Mesenteric fat pad (tissue), 1 donor: ENCODE measurements at regions not wholly inside any gene's neighbourhood (a gene's known extent, or its start where the extent isn't known, plus 50 kb on each side); places are given as distances from the start of the nearest gene placed in this dataset.
"Not testable (repeated sequence)": the region's sequence is repeated elsewhere in the genome, so short reads cannot be mapped to it uniquely, and the experiment has no call there.

ENCODE experiments used
- DNase-seq: peaks from one replicate; pipeline ENCODE4 v3.0.0-alpha.2; 2020; ENCODE audit warnings: low spot score
- donor health status: DM: yes; HTN: yes; CAD: no.

DNA sequence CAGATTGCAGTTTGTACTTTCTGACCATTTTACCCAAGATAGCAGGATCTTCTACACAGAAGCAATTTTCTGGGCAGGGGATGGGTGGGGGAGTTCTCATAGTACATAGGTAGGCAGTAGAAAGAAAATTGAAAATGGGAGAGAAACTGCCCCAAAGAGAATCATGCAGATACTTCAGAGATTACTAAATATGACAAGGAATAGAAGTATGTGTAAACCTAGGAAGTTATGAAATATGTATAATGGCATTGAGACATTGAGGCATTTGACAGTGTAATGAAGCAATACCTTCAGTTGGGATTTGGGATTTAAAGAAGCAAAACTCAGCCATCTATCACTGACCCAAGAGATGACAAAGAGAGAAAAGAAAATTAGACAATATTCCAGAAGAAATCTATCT lies 233.0 kb downstream of the PTN start:
- no peak for DNase-seq

DNA sequence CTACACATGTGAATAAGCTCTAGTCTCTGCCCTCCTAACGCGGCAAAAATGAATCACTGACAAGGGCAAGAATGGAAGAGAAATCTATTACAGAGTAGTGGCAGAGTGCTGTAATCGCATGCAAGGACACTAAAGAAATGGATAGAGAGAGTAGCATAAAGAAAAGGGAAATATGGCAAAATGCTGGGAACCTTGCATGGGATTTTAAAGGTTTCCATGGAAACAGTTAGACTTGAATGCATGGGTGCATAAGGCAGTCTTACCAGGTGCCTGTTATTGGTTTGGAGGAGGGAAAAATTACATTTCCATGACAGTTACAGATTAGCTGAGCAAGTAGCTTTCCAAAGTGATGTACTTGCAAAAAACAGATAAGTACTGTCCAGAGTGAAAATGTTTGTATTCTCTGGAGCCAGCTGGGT lies 233.4 kb downstream of the PTN start:
- no peak for DNase-seq

DNA sequence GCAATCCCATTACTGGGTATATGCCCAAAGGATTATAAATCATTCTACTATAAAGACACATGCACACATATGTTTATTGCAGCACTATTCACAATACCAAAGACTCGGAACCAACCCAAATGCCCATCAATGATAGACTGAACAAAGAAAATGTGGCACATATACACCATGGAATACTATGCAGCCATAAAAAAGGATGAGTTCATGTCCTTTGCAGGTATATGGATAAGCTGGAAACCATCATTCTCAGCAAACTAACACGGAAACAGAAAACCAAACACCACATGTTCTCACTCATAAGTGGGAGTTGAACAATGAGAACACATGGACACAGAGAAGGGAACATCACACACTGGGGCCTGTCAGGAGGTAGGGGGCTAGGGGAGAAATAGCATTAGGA lies 235.7 kb downstream of the PTN start:
- not testable (repeated sequence) for DNase-seq

DNA sequence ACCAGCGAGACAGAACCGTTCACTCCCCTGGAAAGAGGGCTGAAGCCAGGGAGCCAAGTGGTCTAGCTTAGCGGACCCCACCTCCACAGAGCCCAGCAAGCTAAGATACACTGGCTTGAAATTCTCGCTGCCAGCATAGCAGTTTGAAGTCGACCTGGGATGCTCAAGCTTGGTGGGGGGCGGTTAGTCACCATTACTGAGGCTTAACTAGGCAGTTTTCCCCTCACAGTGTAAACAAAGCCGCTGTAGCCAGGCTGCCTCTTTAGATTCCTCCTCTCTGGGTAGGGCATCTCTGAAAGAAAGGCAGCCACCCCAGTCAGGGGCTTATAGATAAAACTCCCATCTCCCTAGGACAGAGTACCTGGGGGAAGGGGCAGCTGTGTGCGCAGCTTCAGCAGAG lies 235.1 kb downstream of the CHRM2 start:
- DNase-seq = not testable (repeated sequence)

DNA sequence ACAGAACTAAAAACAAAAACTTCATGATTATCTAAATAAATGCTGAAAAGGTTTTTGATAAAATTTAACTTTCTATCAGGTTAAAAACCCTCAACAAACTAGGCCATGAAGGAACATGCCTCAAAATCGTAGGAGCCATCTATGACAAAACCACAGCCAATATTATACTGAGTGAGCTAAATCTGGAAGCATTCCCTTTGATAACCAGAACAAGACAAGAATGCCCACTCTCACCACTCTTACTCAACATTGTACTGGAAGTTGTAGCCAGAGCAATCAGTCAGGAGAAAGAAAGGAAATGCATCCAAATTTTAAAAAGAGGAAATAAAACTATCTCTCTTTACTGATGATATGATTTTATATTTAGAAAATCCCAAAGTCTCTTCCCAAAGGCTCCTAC lies 228.7 kb downstream of the CHRM2 start:
- DNase-seq = no peak

DNA sequence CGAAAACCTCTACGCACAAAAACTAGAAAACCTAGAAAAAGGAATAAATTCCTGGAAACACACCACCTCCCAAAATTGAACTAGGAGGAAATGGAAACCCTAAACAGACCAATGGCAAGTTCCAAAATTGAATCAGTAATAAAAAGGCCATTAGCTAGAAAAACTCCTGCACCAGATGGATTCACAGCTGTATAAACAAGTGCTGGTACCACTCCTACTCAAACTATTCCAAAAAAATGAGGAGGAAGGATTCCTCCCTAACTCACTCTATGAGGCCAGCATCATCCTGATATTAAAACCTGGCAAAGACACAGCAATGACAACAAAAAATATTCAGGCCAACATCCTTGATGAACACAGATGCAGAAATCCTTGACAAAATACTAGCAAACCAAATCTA lies 228.2 kb downstream of the CHRM2 start:
- no peak for DNase-seq

DNA sequence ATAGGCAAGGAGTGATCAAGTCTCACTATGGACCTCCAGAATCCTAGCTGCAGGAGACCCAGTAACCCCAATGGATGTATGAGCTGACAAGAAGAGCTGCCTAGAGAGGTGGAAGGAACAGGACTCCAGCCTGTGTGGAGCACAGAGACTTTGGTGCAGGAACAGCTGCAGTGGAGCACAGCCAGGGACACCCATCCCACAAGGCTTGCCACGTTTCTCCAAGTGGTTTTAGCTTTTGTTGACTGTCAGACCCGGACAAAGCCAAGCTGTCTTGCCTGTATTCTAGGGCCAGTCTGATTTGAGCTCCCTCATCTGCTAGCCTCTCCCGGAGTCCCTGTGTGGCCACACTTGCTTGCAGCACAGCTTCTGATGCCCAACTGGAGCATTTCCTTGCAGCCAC lies 224.7 kb downstream of the CHRM2 start:
- DNase-seq = no peak

DNA sequence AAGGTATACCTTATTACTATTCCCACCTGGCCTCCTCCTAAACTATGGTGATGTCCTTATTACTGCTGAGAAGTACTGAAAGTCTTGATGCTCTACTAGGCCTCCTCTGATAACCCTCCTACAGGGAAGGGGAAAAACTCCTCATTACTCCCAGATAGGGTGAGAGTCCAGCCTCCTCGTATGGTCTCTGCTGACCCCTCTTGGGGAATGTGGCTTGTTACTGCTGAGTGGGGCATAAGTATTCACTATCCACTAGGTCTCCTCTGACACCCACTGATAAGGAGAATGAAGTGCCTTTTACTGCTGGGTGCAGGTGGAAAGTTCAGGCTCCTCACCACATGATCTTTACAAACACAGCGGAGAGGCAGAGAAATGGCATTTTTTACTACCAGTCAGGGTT lies 222.9 kb downstream of the CHRM2 start:
- DNase-seq = no peak

DNA sequence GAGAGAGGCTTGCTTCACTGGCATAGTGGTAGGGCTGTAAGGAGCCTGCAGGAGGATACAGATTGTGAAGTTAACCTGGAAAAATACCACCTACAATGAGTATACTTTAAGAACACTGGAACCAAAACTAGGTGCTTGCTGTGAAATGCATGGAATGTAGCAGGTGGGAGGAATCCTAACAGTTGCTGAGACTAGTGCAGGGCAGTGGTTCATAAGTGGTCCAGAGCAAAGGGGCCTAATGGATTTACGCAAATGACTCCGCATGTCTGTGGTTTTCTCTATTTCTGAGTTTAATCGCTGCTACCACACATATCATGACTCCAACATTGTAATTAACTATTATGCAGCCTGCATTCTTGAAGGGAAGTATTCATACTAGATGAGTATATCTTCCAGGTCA lies 218.4 kb downstream of the CHRM2 start:
- DNase-seq = no peak

DNA sequence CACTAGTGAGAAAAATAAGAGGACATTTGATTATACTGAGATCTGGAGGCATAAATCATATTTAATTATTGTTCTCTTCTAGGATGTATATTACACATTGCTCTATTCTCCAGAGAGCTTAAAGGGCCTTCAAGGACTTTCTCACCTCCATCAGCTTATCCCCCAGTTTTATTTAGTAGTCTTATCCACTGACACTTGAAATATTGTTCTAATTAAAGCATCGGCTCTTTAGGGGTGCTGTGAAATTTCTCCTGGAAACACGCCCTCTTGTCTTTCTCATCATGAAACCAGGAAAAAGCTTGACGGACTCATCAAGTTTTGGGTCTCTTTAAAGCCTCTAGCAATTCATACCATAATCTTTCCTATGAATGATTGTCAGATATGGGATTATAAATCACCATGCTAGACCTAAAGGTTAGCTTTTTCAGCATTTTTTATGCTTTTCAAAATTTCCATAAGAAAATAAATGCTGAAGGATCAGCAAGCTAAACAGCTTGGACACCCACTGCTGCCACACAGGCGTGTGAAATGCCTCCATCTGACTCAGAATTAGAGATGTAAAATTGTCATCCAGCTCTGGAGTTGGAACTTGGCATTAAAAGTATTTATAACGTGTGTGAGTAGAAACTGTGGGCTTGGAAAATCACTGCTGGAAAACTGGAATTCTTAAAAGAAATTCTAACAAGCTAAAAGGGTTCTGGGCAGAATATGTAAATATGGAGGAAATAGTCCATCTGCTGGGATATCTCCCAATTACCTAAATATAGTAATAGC lies 216.3 kb downstream of the CHRM2 start:
- DNase-seq = no peak

DNA sequence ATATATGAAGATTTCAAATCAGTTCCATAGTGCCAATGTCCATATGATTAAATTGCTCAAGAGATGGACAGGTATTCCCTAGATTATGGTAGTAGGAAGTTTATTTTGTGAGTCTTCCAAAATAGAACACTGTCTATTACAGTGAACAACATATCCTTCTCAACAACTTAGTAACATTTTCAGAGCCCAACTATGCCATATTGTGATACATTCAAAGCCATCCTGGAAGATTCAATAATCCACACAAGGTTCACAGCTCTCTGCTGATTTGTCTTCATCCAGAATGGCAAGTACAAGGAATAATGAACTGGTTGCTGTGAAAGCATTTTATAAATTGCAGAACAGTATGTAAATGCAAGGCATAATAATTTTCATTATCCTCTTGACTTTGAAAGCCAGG lies 213.9 kb downstream of the CHRM2 start:
- no peak for DNase-seq

DNA sequence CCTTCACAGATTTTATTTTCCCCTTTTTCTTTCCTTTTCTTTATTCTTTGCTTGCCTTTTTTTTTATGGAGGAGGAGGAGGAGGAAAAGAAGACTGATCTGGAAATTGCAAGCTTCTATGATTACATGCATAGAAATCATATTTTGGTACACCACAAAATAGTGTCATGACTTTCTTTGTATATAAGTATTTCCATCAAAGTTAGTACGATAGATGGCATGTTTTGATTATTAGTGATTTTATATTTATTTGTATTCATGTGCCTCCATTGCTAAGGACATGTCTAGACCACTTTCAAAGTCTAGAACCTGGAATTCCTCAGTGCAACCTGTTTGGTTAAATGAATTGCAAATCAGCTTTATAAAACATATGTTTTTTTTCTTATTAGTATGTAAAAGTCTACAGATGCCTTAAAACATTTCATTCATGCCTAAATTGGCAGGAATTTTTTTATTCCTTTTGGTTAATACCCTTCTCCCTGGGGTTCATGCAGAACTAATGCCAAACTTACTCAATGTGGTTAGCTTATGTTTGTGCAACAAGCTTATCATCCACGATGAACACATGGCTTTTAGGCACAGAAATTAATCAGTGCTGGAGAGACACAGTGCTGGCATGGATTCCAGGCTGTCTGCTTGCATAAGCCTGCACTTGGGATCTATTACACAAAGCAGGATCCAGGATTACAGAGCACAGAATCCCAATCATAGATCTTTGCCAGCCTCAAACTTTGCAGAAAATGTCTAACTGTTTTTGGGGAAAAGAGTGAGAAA lies 213.1 kb downstream of the CHRM2 start:
- DNase-seq = no peak

DNA sequence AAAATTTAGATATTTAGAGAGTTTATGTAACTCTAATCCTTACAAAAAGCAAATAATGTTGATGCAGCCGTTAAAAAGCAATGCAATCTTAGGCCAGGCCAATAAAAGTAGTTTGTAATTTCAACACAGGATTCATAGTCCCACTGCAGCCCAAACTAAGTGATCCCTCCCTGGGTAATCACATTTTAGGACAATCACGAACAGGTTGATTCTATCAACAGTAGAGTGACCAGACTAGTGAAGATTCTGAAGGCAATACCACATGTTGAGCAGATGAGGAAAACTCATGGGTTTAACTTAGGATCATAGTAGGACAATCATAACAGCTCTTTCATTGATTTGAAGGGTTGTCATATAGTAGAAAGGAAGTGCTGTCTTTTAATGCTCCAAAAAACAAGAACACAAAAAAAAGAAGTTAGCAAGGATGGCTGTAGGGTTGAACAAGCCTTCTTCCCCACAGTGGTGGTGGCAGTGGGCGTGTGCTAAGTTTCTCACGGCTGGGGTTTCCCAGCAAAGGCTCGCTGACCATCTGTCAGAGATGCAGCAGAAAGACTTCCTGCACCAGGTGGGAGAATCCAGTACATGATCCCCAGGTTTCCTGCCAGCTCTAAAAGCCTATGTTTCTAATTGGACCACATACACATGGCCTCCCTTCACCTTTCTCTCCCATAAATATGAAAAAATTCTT lies 212.2 kb downstream of the CHRM2 start:
- DNase-seq = no peak

DNA sequence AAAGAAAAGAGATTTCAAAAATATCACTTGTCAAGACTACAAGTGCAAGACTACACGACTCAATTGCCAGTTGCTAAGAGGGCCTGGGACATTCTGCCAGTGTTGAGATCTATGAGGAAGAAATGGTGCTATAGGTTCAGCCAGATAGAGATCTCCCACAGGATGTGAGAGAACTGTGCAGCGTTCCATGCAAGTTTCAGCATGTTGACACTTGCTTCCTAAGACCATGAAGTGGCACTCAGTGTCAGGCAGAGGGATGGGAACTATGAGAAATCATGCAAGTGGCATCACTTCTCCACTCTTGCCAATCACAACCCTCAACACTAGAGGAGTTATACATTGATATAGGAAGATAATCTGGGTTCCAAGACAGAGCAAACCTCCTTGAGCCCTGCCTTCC lies 210.3 kb downstream of the CHRM2 start:
- DNase-seq = no peak

DNA sequence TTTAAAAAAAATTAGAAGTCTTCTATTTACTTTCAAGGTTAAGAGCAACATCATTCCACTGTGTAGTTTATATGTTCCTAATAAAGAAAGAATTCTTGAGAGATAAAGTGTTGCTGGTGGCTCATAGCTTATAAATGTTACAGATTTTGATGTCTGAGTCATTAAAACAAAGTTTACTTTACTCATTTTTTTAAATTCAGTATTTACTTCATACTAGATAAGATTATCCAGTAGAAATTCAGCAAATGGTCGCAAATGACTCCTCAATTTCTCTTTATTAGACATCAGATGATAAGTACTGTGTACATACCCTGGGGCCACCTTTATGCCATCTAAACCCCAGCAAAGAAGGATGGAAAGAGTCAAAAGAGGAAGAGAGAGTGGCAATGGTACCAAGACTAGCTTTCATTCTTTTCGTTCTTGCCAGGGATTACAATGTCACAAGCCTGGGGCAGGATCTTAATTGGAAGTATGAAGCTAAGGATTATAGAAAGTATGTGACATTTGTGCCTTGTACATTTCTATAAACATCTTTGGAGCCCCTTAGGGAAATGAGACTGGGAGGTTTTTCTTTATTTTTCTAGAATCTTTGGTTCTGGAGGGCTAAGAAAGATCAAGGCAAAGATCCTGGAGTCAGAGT lies 206.1 kb downstream of the CHRM2 start:
- DNase-seq = no peak

DNA sequence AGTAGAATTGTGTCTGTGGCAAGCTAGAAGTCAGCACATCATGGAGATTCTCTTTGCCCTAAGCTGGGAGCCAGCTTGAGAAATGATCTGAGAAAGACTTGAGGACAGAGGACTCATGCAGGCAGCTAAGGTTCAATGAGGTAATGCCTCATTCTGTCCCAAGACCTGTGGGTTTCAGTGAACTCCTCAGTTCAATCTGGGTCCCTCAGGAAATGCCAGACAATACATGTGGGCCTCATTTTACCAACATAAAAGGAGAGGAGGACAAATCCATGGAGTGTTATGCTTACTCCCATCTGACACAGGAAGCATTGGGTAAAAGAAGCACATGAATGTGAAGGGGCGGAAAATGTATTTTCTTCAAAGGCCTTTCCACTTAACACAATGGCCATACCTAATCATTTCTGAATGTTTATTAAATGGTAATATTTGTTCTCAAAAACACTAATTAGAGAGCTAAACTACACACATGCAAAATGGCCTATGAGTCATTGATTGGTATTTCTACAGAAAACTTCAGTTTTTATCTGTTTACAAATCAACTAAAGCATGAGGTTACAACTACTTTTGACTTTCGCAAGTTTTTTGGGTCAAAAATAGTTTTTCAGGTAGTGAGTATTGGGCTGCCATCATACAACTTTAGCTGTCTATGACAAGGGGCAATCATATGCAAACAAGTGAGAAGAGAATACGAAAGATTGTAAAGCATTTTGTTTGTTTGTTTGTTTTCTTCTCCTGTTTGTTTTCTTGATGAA lies 205.3 kb downstream of the CHRM2 start:
- no peak for DNase-seq
